ENCODE measurements at regions not wholly inside any gene's neighbourhood (a gene's known extent, or its start where the extent isn't known, plus 50 kb on each side); places are given as distances from the start of the nearest gene placed in this dataset.

DNA sequence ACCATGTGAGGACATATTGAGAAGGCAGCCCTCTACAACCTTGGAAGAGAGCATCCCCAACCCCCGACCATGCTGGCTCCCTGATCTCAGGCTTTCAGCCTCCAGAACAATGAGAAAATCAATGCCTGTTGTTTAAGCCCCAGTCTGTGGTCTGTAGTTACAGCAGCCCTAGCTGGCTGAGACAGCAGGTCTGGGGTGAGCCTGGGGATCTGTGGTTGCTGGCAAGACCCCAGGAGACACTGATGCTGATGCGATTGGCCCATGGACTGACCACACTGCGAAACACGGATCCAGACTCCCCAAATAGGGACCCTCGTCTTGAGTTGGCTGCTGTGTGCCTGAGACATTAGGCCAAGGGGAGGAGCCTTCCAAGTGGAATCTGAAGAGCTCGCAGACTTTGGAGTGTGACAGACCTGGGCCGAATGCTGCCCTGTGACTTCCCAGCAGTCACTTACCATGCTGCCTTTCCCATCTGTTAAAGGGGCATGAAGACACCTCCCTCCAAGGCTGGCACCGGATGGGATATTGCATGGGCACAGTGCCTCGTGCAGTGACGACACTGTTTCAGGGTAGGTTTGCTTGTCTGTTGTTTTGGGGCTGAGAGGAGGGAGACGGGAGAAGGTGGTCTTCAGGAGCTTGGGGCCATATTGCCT is 147.8 kb upstream of the RPL38 start:
- Histone ChIP-seq H4K8ac (ENCODE audit: low read length) (no peak overlapping the region), H3K27me3 (ENCODE audit: control insufficient read depth in 1 of 2, insufficient read depth in 1 of 2, low read length in 2 of 2) (peaks cover 3 to 96% of the 10 kb centered on the region in 2 experiments), H3K23ac (ENCODE audit: low read length in 2 of 2) (no peak overlapping the region), H2BK15ac (ENCODE audit: low read depth, poor library complexity, severe bottlenecking) (no peak overlapping the region), H3K4me1 (ENCODE audit: control insufficient read depth, insufficient read depth, low read depth, low read length) (no peaks in the 10 kb centered on the region), H3K18ac (ENCODE audit: low read depth in 1 of 2, low read length in 2 of 2) (no peak overlapping the region), H3K9me3 (ENCODE audit: control insufficient read depth, low read length) (peaks cover 4% of the 10 kb centered on the region), H3K4me2 (ENCODE audit: low read length, poor library complexity, severe bottlenecking) (no peak overlapping the region), H3K14ac (ENCODE audit: low read length in 2 of 2) (no peak overlapping the region), H2BK120ac (ENCODE audit: low read depth, low read length) (no peak overlapping the region), H3K79me1 (replicated peaks; ENCODE audit: low read length, poor library complexity, severe bottlenecking) (no peaks in the 10 kb centered on the region), H2BK5ac (ENCODE audit: low read depth, low read length, poor library complexity, severe bottlenecking) (no peak overlapping the region), H3K4ac (ENCODE audit: low read depth in 1 of 2, low read length in 2 of 2) (no peak overlapping the region), H3K27ac (ENCODE audit: low read length, poor library complexity, severe bottlenecking) (no peak overlapping the region), H4K91ac (ENCODE audit: low read length) (no peak overlapping the region), H3K36me3 (ENCODE audit: control insufficient read depth in 1 of 2, insufficient read depth in 2 of 2, low read depth in 1 of 2, low read length in 2 of 2) (no peaks in the 10 kb centered on the region), H3K9ac (ENCODE audit: low read length) (no peak overlapping the region), H2BK12ac (ENCODE audit: low read length in 2 of 2) (no peak overlapping the region), H2AK5ac (ENCODE audit: low read length, severe bottlenecking) (no peak overlapping the region), H3K4me3 (ENCODE audit: insufficient read depth in 1 of 2, low read depth in 1 of 2, low read length in 2 of 2) (no peak overlapping the region), H2AFZ (ENCODE audit: low read depth, low read length) (no peak overlapping the region)
- DNase-seq, result no peak
- WGBS, result 81% methylated on average over 9 of the region's 11 CpGs

DNA sequence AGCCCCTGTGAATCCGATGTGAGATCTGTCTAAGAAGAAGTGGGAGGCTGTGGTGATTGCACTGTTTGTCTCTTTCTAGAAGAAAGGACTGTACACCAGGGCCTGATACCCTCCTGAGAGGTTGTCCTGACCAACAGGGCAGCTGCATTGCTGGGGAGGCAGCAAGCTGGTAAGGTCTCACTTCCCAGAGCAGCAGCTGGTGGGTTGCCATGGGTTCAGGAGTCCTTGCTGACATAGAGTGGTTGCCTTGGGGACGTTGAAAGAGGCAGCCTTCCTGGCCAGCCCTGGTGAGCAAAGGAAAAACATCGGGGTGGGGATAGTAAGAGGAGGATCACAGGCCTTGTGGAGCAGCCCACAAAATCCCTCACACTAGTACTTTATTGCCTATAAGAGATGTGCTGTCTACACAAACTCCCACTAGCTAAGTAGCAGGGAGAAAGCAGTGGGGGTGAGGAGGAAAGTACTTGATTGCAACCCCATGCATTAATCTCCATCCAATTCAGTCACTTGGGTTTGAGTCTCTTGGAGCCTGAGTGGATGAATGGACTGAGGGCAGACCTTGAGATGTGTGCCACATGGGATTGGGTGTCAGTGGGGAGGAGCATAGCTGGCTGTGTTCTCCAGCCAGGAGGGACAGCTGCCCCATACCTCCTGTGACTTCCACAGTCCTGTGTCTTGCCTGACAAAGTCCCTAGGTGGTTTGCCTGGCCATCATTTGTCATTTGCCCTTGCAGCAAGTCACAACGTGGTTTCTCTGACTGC is 143.8 kb upstream of the RPL38 start:
- H3K4me3 ChIP-seq (ENCODE audit: insufficient read depth in 1 of 2, low read depth in 1 of 2, low read length in 2 of 2), result no peak overlapping the region
- no peak overlapping the region for H3K23ac ChIP-seq (ENCODE audit: low read length in 2 of 2)
- no peak overlapping the region for H2BK5ac ChIP-seq (ENCODE audit: low read depth, low read length, poor library complexity, severe bottlenecking)
- no peaks in the 10 kb centered on the region for H3K36me3 ChIP-seq (ENCODE audit: control insufficient read depth in 1 of 2, insufficient read depth in 2 of 2, low read depth in 1 of 2, low read length in 2 of 2)
- H3K9ac ChIP-seq (ENCODE audit: low read length), result no peak overlapping the region
- no peak overlapping the region for H4K91ac ChIP-seq (ENCODE audit: low read length)
- no peak overlapping the region for H2BK12ac ChIP-seq (ENCODE audit: low read length in 2 of 2)
- H2BK15ac ChIP-seq (ENCODE audit: low read depth, poor library complexity, severe bottlenecking), result no peak overlapping the region
- no peak overlapping the region for H3K27ac ChIP-seq (ENCODE audit: low read length, poor library complexity, severe bottlenecking)
- H3K14ac ChIP-seq (ENCODE audit: low read length in 2 of 2), result no peak overlapping the region
- H4K8ac ChIP-seq (ENCODE audit: low read length), result no peak overlapping the region
- H3K4ac ChIP-seq (ENCODE audit: low read depth in 1 of 2, low read length in 2 of 2), result no peak overlapping the region
- no peak overlapping the region for H2AK5ac ChIP-seq (ENCODE audit: low read length, severe bottlenecking)
- no peaks in the 10 kb centered on the region for H3K79me1 ChIP-seq (replicated peaks; ENCODE audit: low read length, poor library complexity, severe bottlenecking)
- H3K9me3 ChIP-seq (ENCODE audit: control insufficient read depth, low read length), result peaks cover 5% of the 10 kb centered on the region
- H2AFZ ChIP-seq (ENCODE audit: low read depth, low read length), result no peak overlapping the region
- H3K18ac ChIP-seq (ENCODE audit: low read depth in 1 of 2, low read length in 2 of 2), result no peak overlapping the region
- H3K4me1 ChIP-seq (ENCODE audit: control insufficient read depth, insufficient read depth, low read depth, low read length), result no peaks in the 10 kb centered on the region
- no peak overlapping the region for H2BK120ac ChIP-seq (ENCODE audit: low read depth, low read length)
- 57% methylated on average over 3 of the region's 4 CpGs for WGBS
- H3K4me2 ChIP-seq (ENCODE audit: low read length, poor library complexity, severe bottlenecking), result no peak overlapping the region
- DNase-seq, result no peak
- peaks cover 0 to 95% of the 10 kb centered on the region in 2 experiments for H3K27me3 ChIP-seq (ENCODE audit: control insufficient read depth in 1 of 2, insufficient read depth in 1 of 2, low read length in 2 of 2)

DNA sequence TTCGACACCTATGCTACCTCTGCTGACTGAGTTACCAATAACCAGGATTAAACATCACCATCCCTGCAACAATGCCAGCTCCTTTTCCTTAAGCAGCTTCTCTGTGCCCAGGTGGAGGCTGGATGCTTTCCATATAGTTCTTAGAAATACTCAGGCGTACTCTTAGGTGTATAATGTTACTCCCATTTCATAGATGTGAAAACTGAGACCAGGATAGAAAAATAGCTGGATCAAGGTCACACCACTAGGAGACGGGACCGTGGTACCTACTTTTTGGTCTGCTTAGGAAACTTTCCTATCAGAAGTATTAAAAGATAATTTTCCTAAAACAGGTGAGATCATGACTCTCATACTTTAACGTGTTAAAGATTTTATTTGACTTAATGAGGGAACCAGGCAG is 141.7 kb upstream of the RPL38 start:
- no peaks in the 10 kb centered on the region for H3K79me1 ChIP-seq (replicated peaks; ENCODE audit: low read length, poor library complexity, severe bottlenecking)
- H2AK5ac ChIP-seq (ENCODE audit: low read length, severe bottlenecking), result no peak overlapping the region
- no peak overlapping the region for H3K18ac ChIP-seq (ENCODE audit: low read depth in 1 of 2, low read length in 2 of 2)
- no peak overlapping the region for H3K27ac ChIP-seq (ENCODE audit: low read length, poor library complexity, severe bottlenecking)
- no peak overlapping the region for H3K4me3 ChIP-seq (ENCODE audit: insufficient read depth in 1 of 2, low read depth in 1 of 2, low read length in 2 of 2)
- H3K9ac ChIP-seq (ENCODE audit: low read length), result no peak overlapping the region
- no peak overlapping the region for H3K14ac ChIP-seq (ENCODE audit: low read length in 2 of 2)
- H3K9me3 ChIP-seq (ENCODE audit: control insufficient read depth, low read length), result peaks cover 5% of the 10 kb centered on the region
- no peak overlapping the region for H4K8ac ChIP-seq (ENCODE audit: low read length)
- no peak overlapping the region for H2AFZ ChIP-seq (ENCODE audit: low read depth, low read length)
- H3K27me3 ChIP-seq (ENCODE audit: control insufficient read depth in 1 of 2, insufficient read depth in 1 of 2, low read length in 2 of 2), result peaks cover 0 to 84% of the 10 kb centered on the region in 2 experiments
- H3K23ac ChIP-seq (ENCODE audit: low read length in 2 of 2), result no peak overlapping the region
- no peak overlapping the region for H2BK12ac ChIP-seq (ENCODE audit: low read length in 2 of 2)
- H2BK120ac ChIP-seq (ENCODE audit: low read depth, low read length), result no peak overlapping the region
- no peak for DNase-seq
- no peak overlapping the region for H3K4ac ChIP-seq (ENCODE audit: low read depth in 1 of 2, low read length in 2 of 2)
- H2BK5ac ChIP-seq (ENCODE audit: low read depth, low read length, poor library complexity, severe bottlenecking), result no peak overlapping the region
- 70% methylated on average over 4 of the region's 5 CpGs for WGBS
- no peak overlapping the region for H2BK15ac ChIP-seq (ENCODE audit: low read depth, poor library complexity, severe bottlenecking)
- no peak overlapping the region for H4K91ac ChIP-seq (ENCODE audit: low read length)
- no peak overlapping the region for H3K4me2 ChIP-seq (ENCODE audit: low read length, poor library complexity, severe bottlenecking)
- no peaks in the 10 kb centered on the region for H3K4me1 ChIP-seq (ENCODE audit: control insufficient read depth, insufficient read depth, low read depth, low read length)
- H3K36me3 ChIP-seq (ENCODE audit: control insufficient read depth in 1 of 2, insufficient read depth in 2 of 2, low read depth in 1 of 2, low read length in 2 of 2), result no peaks in the 10 kb centered on the region

DNA sequence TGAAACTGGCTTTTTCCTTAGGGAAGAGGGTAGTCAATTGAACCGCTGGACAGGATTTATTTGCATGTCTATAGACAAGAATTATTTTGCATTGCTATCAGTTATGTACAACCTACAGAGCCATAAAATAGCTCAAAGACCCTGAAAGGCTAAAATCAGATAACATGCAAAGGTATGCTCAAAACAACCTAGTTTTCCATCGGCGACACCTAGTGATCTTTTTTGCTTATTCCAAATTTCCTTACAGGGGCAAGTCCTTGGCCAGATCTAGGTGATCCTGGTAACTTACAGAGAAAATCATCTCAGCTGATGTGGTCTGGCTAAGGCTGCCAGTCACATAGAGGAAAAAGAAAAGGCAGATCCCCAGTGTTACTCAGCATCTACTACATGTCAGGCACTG is 141.2 kb upstream of the RPL38 start:
- Histone ChIP-seq H3K18ac (ENCODE audit: low read depth in 1 of 2, low read length in 2 of 2) (no peak overlapping the region), H3K4ac (ENCODE audit: low read depth in 1 of 2, low read length in 2 of 2) (no peak overlapping the region), H2BK15ac (ENCODE audit: low read depth, poor library complexity, severe bottlenecking) (no peak overlapping the region), H4K91ac (ENCODE audit: low read length) (no peak overlapping the region), H3K9me3 (ENCODE audit: control insufficient read depth, low read length) (peaks cover 5% of the 10 kb centered on the region), H2AFZ (ENCODE audit: low read depth, low read length) (no peak overlapping the region), H3K9ac (ENCODE audit: low read length) (no peak overlapping the region), H2BK5ac (ENCODE audit: low read depth, low read length, poor library complexity, severe bottlenecking) (no peak overlapping the region), H3K4me3 (ENCODE audit: insufficient read depth in 1 of 2, low read depth in 1 of 2, low read length in 2 of 2) (no peak overlapping the region), H3K36me3 (ENCODE audit: control insufficient read depth in 1 of 2, insufficient read depth in 2 of 2, low read depth in 1 of 2, low read length in 2 of 2) (no peaks in the 10 kb centered on the region), H2BK12ac (ENCODE audit: low read length in 2 of 2) (no peak overlapping the region), H4K8ac (ENCODE audit: low read length) (no peak overlapping the region), H3K4me2 (ENCODE audit: low read length, poor library complexity, severe bottlenecking) (no peak overlapping the region), H3K79me1 (replicated peaks; ENCODE audit: low read length, poor library complexity, severe bottlenecking) (no peaks in the 10 kb centered on the region), H3K27ac (ENCODE audit: low read length, poor library complexity, severe bottlenecking) (no peak overlapping the region), H3K23ac (ENCODE audit: low read length in 2 of 2) (no peak overlapping the region), H3K27me3 (ENCODE audit: control insufficient read depth in 1 of 2, insufficient read depth in 1 of 2, low read length in 2 of 2) (peaks cover 0 to 83% of the 10 kb centered on the region in 2 experiments), H2AK5ac (ENCODE audit: low read length, severe bottlenecking) (no peak overlapping the region), H2BK120ac (ENCODE audit: low read depth, low read length) (no peak overlapping the region), H3K14ac (ENCODE audit: low read length in 2 of 2) (no peak overlapping the region), H3K4me1 (ENCODE audit: control insufficient read depth, insufficient read depth, low read depth, low read length) (no peaks in the 10 kb centered on the region)
- DNase-seq, result no peak
- WGBS, result 77% methylated on average over 2 of the region's 3 CpGs

All from mesenchymal stem cell (in vitro differentiated cells and primary cell).